Right lobe of liver (tissue), 6 donors: ENCODE measurements at regions not wholly inside any gene's neighbourhood (a gene's known extent, or its start where the extent isn't known, plus 50 kb on each side); places are given as distances from the start of the nearest gene placed in this dataset.

Experiments used
- ATAC-seq, 4 donors: fragments of 200-7000 bp; cut with Tn5 transposase; one replicate each; pipeline ENCODE4 v1.9.1; 2020; ENCODE audit warnings: mild to moderate bottlenecking in 4 of 4, moderate library complexity in 4 of 4
- DNase-seq, 3 donors: peaks; one replicate each; pipeline ENCODE4 v3.0.0-alpha.2; 2020
- H3K27ac ChIP-seq, 3 donors: fragments of 200-600 bp; one replicate each; pipeline ENCODE4 v1.8.0; 2022
- H3K27me3 ChIP-seq, 2 donors: fragments of 200-600 bp; one replicate each; pipeline ENCODE4 v1.8.0; 2022
- H3K36me3 ChIP-seq, 4 donors: fragments of 200-600 bp; sonication (generic) in 1 of 4; one replicate each; pipeline versions ENCODE4 v1.5.1 to v1.8.0; 2017 to 2022; ENCODE audit warnings: control low read depth in 1 of 4
- H3K4me1 ChIP-seq, 4 donors: fragments of 200-600 bp; sonication (generic) in 1 of 4; one replicate each; pipeline versions ENCODE4 v1.5.1 to v1.8.0; 2017 to 2022; ENCODE audit warnings: control low read depth in 1 of 4
- H3K4me3 ChIP-seq, 3 donors: fragments of 200-600 bp; one replicate each; pipeline ENCODE4 v1.8.0; 2022
- H3K9me3 ChIP-seq, 4 donors: fragments of 200-600 bp; sonication (generic) in 1 of 4; one replicate each; pipeline versions ENCODE4 v1.5.1 to v1.8.0; 2017 to 2022; ENCODE audit warnings: control low read depth in 1 of 4
- CTCF ChIP-seq, 4 donors: fragments of 200-600 bp in 3 of 4; fragments of 450-650 bp in 1 of 4; IDR thresholded peaks; one replicate each; pipeline versions ENCODE4 v1.5.1 to v1.8.0; 2016 to 2022; ENCODE audit warnings: antibody characterized with exemption in 4 of 4, mild to moderate bottlenecking in 2 of 4
- POLR2A ChIP-seq: fragments of 450-650 bp; IDR thresholded peaks from one replicate; pipeline ENCODE4 v1.6.1; 2017; ENCODE audit warnings: antibody characterized with exemption, mild to moderate bottlenecking
- WGBS: methylation state at CpG from one replicate; pipeline ENCODE4 v1.1.6; 2018; ENCODE audit warnings: low coverage, low lambda C conversion rate; ENCODE audit not compliant: insufficient coverage; ENCODE audit errors: missing lambda C conversion rate; 5-methylcytosine and 5-hydroxymethylcytosine counted together
- intact Hi-C, 2 donors: fragments of 100-400 bp; cut with DNase I; formaldehyde crosslinking; loops; one replicate each; pipeline versions ENCODE4 v1.11.2 to v1.14.1; 2022
- donor health status: DM: no; HTN: yes; CAD: no.
- donor health status: DM: no; HTN: no; CAD: no.
- donor health status: DM: no; HTN: no; CAD: no.
- donor health status: DM: no; HTN: yes; CAD: no.
- donor health status: DM: no; HTN: yes; CAD: no.

GRCh38 chr6:105587349-105588122, 184.7 kb upstream of the PREP start:
- DNase-seq (no peak), ATAC-seq (no peak)
- Histone ChIP-seq H3K27me3 (no peaks in the 10 kb centered on the region), H3K9me3 (no peaks in the 10 kb centered on the region), H3K4me1 (no peaks in the 10 kb centered on the region), H3K36me3 (no peaks in the 10 kb centered on the region), H3K4me3 (no peak overlapping the region), H3K27ac (no peak overlapping the region)
- TF ChIP-seq CTCF (IDR thresholded peaks at IDR 0.05), result no peak
- TF ChIP-seq POLR2A, result no peak
- intact Hi-C loops, result no loop called here
- whole genome bisulfite sequencing, result 76% methylated on average over 18 of the region's 23 CpGs

GRCh38 chr6:105578179-105578707, 175.4 kb upstream of the PREP start:
- no peaks in the 10 kb centered on the region for H3K9me3 ChIP-seq
- no peak overlapping the region for H3K27ac ChIP-seq
- H3K36me3 ChIP-seq, result no peaks in the 10 kb centered on the region
- no peak for TF ChIP-seq CTCF (IDR thresholded peaks at IDR 0.05)
- TF ChIP-seq POLR2A, result no peak
- no peaks in the 10 kb centered on the region for H3K27me3 ChIP-seq
- ATAC-seq, result no peak
- no peaks in the 10 kb centered on the region for H3K4me1 ChIP-seq
- WGBS, result 11% methylated on average over 1 of the region's 1 CpG
- no peak for DNase-seq
- no peak overlapping the region for H3K4me3 ChIP-seq
- intact Hi-C loops, result no loop called here

- H3K27ac ChIP-seq, result no peak overlapping the region
- no peaks in the 10 kb centered on the region for H3K9me3 ChIP-seq
- no peak overlapping the region for H3K4me3 ChIP-seq
- no peak for DNase-seq
- peaks cover 0 to 4% of the 10 kb centered on the region in 2 donors for H3K27me3 ChIP-seq
- intact Hi-C loops, result no loop called here
- WGBS, result 78% methylated on average over 2 of the region's 2 CpGs
- H3K36me3 ChIP-seq, result no peaks in the 10 kb centered on the region
- TF ChIP-seq CTCF (IDR thresholded peaks at IDR 0.05), result no peak
- H3K4me1 ChIP-seq, result no peaks in the 10 kb centered on the region
- ATAC-seq, result no peak
These were observed 170.7 kb upstream of the PREP start for GRCh38 chr6:105573556-105573955.

- intact Hi-C loops, result no loop called here
- H3K36me3 ChIP-seq, result no peaks in the 10 kb centered on the region
- 66% methylated on average over 2 of the region's 2 CpGs for WGBS
- no peak overlapping the region for H3K4me3 ChIP-seq
- no peaks in the 10 kb centered on the region for H3K4me1 ChIP-seq
- H3K9me3 ChIP-seq, result no peaks in the 10 kb centered on the region
- no peak for TF ChIP-seq CTCF (IDR thresholded peaks at IDR 0.05)
- no peak for TF ChIP-seq POLR2A
- peaks cover 0 to 4% of the 10 kb centered on the region in 2 donors for H3K27me3 ChIP-seq
- H3K27ac ChIP-seq, result no peak overlapping the region
- ATAC-seq, result no peak
- no peak for DNase-seq
These were observed 170.3 kb upstream of the PREP start for GRCh38 chr6:105573138-105573537.
